VCaP (cell line): ENCODE measurements at regions not wholly inside any gene's neighbourhood (a gene's known extent, or its start where the extent isn't known, plus 50 kb on each side); places are given as distances from the start of the nearest gene placed in this dataset.

Source experiments
- H3K27ac ChIP-seq: fragments of 450-650 bp; 2 replicates; pipeline ENCODE4 v1.5.1; 2017
- TF ChIP-seq, protein P1 (sequence below): fragments of 450-650 bp; conservative IDR thresholded peaks from 2 replicates; pipeline ENCODE4 v1.5.1; 2017; ENCODE audit warnings: mild to moderate bottlenecking, moderate library complexity

DNA sequence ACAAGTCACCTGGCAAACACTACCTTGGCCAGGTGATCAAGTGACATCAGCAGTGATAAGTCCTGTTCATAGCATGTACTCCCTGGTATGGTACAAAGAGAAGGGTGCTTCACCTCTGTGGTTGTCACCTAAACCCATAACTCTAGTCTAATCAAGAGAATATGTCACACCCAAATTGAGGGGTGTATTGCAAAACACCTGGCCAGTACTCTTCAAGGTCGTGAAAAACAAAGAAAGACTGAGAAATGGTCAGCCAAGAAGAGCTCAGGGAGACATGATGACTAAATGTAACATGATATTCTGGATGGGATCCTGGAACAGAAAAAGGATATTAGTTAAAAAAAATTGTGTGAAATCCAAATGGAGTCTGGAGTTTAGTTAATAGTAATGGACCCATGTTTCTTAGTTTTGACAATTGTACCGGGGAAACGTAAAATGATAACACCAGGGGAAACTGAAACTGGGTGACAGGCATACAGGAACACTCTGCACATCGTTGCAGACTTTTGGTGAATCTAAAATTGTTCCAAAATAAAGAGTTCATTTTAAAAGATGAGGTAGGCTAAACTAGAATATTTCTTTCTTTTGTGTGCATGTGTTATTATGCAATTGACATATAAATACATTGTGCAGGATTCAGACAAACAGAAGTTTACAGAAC lies 262.0 kb downstream of the CDC5L start:
- TF ChIP-seq, protein P1, sequence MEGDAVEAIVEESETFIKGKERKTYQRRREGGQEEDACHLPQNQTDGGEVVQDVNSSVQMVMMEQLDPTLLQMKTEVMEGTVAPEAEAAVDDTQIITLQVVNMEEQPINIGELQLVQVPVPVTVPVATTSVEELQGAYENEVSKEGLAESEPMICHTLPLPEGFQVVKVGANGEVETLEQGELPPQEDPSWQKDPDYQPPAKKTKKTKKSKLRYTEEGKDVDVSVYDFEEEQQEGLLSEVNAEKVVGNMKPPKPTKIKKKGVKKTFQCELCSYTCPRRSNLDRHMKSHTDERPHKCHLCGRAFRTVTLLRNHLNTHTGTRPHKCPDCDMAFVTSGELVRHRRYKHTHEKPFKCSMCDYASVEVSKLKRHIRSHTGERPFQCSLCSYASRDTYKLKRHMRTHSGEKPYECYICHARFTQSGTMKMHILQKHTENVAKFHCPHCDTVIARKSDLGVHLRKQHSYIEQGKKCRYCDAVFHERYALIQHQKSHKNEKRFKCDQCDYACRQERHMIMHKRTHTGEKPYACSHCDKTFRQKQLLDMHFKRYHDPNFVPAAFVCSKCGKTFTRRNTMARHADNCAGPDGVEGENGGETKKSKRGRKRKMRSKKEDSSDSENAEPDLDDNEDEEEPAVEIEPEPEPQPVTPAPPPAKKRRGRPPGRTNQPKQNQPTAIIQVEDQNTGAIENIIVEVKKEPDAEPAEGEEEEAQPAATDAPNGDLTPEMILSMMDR = no peak
- no peak overlapping the region for H3K27ac ChIP-seq

DNA sequence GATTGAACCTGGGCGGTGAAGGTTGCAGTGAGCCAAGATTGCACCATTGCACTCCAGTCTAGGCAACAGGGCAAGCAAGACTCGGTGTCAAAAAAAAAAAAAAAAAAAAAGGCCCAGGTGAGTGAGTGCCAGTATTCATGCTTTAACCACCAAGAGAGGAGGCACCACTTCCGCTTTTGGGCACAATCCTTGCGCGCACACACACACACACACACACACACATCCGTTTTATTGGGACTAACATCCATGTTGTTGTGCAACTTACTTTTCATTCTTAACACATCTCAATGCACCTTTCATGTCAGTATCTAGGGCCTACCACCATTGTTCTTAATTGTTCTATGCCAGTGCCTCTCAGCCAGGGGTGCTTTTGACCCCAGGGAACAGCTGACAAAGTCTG lies 263.0 kb downstream of the CDC5L start:
- no peak overlapping the region for H3K27ac ChIP-seq
- TF ChIP-seq, protein P1 = no peak

DNA sequence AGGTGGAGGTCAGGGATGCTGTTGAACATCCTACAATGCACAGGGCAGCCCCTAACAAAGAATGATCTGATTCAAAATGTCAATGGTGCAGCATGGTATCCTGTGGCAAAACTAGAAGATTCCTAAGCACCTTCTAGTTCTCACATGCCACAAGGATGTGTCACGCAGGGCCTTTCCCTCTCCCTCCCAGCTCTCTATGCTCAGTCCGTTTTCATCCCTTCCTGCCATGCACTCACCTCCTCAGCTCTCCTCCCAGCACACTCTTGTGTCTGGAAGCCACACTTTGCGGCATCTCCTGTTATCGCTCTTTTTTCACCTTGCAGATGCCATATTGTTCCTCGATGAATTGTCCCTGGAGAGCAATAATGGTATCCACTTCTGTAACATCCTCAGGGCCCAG lies 263.4 kb downstream of the CDC5L start:
- H3K27ac ChIP-seq = no peak overlapping the region
- TF ChIP-seq, protein P1 = no peak

DNA sequence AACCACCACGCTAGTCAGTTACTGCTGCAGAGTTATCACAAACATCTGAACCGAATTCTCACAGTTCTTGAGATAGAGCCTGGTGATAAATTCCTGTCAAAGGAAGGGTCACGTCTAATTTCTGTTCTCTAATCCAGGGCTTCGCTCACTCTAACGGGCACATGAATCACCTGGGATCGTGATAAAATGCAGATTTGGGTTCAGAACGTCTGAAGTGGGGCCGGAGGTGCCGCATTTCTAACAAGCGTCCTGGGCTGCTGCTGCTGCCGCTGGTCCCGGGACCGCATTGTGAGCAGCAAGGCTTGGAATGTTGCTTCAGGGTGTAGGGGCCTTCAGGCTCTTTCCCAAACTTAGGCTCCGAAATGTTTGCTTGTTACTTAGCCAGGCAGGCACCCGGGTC lies 264.1 kb downstream of the CDC5L start:
- TF ChIP-seq, protein P1 = no peak
- no peak overlapping the region for H3K27ac ChIP-seq

DNA sequence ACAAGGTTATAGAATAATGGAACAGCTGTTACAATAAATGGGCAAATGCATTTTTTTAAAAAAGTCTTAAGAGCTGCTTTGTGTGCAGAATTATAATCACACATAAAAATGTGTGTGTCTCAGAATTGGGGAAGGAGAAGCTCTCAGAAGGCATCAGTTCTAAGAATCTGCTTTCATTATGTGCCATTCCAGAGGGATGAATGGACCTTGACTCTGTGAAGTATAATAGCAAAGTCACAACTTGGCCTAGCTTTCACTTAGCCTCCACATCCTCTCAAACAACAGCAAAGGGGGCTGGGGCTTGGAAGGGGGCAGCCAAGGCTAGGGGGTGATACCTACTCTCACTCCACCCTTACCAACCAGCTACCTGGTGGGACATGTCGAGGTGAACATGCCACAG lies 265.0 kb downstream of the CDC5L start:
- TF ChIP-seq, protein P1 = no peak
- no peak overlapping the region for H3K27ac ChIP-seq

DNA sequence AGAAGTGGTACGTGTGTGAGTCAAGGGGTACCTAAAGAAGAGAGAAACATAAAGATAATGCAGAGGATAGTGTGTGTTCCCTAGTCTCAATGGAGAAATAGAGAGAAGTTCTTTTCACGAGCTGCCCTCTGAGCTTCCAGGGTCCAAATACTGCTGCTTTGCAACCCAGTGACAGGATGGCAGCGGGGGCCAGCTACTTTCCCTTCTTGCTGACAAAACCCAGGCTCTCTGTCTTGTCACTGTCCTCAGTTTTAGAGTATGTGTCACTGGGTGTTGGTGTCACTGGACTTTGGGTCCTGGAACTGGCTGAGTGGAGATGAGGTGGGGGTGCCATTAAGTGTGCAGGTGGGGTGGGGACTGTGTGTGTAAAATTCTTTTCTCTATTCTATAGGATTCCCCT lies 265.6 kb downstream of the CDC5L start:
- H3K27ac ChIP-seq = no peak overlapping the region

DNA sequence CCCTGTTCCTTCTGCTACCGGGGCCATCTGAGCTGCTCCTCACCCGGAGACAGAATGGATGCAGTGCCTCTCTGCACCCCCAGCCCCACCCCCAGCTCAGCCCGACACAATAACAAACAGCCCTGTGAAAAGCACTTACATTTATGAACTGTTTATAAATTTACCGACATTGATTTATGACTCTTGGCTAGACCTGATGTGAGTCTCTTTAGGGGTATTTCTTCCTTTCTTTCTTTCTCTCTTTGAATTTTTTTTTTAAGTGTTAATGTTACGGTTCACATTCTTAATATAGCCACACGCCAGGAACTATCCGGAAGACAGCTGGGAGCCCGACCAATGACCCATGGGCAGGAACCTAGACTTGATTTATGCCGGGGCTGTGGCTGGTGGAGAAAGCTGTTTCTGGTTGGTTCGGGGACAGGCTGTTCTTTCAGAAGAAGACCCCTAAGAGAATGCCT lies 266.3 kb downstream of the CDC5L start:
- TF ChIP-seq, protein P1 = no peak
- no peak overlapping the region for H3K27ac ChIP-seq

More for the DNA sequence above, 265.6 kb downstream of the CDC5L start:
- TF ChIP-seq, protein P1 = no peak
